Heart left ventricle (tissue), 13 donors: ENCODE measurements at regions not wholly inside any gene's neighbourhood (a gene's known extent, or its start where the extent isn't known, plus 50 kb on each side); places are given as distances from the start of the nearest gene placed in this dataset.

ENCODE experiments used
- POLR2A ChIP-seq, 2 donors: fragments of 450-650 bp; IDR thresholded peaks; one replicate each; pipeline ENCODE4 v1.6.1; 2017; ENCODE audit warnings: antibody characterized with exemption in 2 of 2, mild to moderate bottlenecking in 2 of 2, moderate library complexity in 2 of 2
- TF ChIP-seq, protein P1 (sequence below), 12 donors: fragments of 200-600 bp; sonication (generic) in 4 of 12; IDR thresholded peaks; one replicate each; pipeline versions ENCODE4 v1.5.0 to v1.8.0; 2018 to 2022; ENCODE audit warnings: antibody characterized with exemption in 12 of 12, mild to moderate bottlenecking in 5 of 12
- donor health status: ischemic (EF 13 %, LVEDD 7.1; RV severe dilation, severe dysfunction).
- donor health status: DM: no; HTN: yes; CAD: no.
- donor health status: DM: no; HTN: no; CAD: no.
- donor health status: ischemic (EF 25% LVEDD 6.9; RV normal size, moderate dysfunction).
- donor health status: ischemic (EF 25% LVEDD 5.7; RV mildly dilated, moderate dysfunction).
- donor health status: ischemic (EF 35%, LVEDD 5.7; RV mildly dilated, moderate dysfunction).
- donor health status: nonischemic (EF 11% LVEDD 7.7; RV severe dilation, severe dysfunction).
- donor health status: DM: yes; HTN: yes; CAD: no.
- donor health status: PGD.
- donor health status: ischemic (EF 29% LVEDD 5.4; RV normal size, mild dysfunction).
- donor health status: nonischemic (EF 23%, LVEDD 6.1; RV moderate dilation, normal function).

DNA sequence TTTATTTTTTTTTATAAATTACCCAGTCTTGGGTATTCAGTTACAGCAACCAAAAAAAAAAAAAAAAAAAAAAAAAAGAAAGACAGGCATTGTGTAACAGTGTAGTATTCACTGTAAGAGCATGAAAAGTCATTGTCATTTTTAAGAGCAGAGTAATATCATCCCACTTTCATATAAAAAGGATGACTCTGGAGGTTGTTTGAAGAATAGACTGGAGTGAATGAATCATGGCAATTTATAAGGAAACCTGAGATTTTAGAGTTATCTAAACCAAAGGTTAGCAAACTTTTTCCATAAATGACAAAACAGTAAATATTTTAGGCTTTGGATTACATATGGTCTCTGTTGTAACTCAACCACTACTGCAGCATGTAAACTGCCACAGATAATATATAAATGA, 794.9 kb downstream of the NTRK3 start:
- TF ChIP-seq, protein P1, sequence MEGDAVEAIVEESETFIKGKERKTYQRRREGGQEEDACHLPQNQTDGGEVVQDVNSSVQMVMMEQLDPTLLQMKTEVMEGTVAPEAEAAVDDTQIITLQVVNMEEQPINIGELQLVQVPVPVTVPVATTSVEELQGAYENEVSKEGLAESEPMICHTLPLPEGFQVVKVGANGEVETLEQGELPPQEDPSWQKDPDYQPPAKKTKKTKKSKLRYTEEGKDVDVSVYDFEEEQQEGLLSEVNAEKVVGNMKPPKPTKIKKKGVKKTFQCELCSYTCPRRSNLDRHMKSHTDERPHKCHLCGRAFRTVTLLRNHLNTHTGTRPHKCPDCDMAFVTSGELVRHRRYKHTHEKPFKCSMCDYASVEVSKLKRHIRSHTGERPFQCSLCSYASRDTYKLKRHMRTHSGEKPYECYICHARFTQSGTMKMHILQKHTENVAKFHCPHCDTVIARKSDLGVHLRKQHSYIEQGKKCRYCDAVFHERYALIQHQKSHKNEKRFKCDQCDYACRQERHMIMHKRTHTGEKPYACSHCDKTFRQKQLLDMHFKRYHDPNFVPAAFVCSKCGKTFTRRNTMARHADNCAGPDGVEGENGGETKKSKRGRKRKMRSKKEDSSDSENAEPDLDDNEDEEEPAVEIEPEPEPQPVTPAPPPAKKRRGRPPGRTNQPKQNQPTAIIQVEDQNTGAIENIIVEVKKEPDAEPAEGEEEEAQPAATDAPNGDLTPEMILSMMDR (IDR thresholded peaks at IDR 0.05), result no peak
- no peak for TF ChIP-seq POLR2A (IDR thresholded peaks at IDR 0.05)
